GM06990 (cell line): ENCODE measurements at regions not wholly inside any gene's neighbourhood (a gene's known extent, or its start where the extent isn't known, plus 50 kb on each side); places are given as distances from the start of the nearest gene placed in this dataset.

Experiments used
- DNase-seq: peaks from one replicate; pipeline ENCODE4 v3.0.0-alpha.2; 2011; ENCODE audit not compliant: insufficient read length; ENCODE audit errors: extremely low read depth
- H3K27me3 ChIP-seq: replicated peaks from 2 replicates; pipeline ENCODE4 v1.6.0; 2011; ENCODE audit warnings: low read length; ENCODE audit not compliant: control insufficient read depth, insufficient read depth
- H3K36me3 ChIP-seq: 2 replicates; pipeline ENCODE4 v1.5.1; 2011; ENCODE audit warnings: low read length; ENCODE audit not compliant: control insufficient read depth, insufficient read depth
- H3K4me3 ChIP-seq: replicated peaks from 2 replicates; pipeline ENCODE4 v1.5.1; 2011; ENCODE audit warnings: low read depth, mild to moderate bottlenecking, control low read depth, low read length
- CTCF ChIP-seq: IDR thresholded peaks from 2 replicates; pipeline ENCODE4 v1.5.1; 2011; ENCODE audit warnings: low read length, control low read depth, mild to moderate bottlenecking, inconsistent platforms; ENCODE audit not compliant: insufficient read depth, poor library complexity, severe bottlenecking

- no peaks in the 10 kb centered on the region for H3K27me3 ChIP-seq
- TF ChIP-seq CTCF: no peak
- H3K4me3 ChIP-seq: no peak overlapping the region
- H3K36me3 ChIP-seq: no peaks in the 10 kb centered on the region
- DNase-seq: no peak
Measured at GRCh38 chr4:45353161-45353560, 626.8 kb upstream of the GNPDA2 start.

- no peak for TF ChIP-seq CTCF
- H3K27me3 ChIP-seq: no peaks in the 10 kb centered on the region
- DNase-seq: no peak
- H3K36me3 ChIP-seq: no peaks in the 10 kb centered on the region
- peak overlapping the region; percentile 37 for H3K4me3 ChIP-seq
Measured at GRCh38 chr4:45350438-45350837, 624.1 kb upstream of the GNPDA2 start.

- no peaks in the 10 kb centered on the region for H3K36me3 ChIP-seq
- no peak for TF ChIP-seq CTCF
- no peaks in the 10 kb centered on the region for H3K27me3 ChIP-seq
- H3K4me3 ChIP-seq: no peak overlapping the region; the same call in 1 of the 2 replicates
- DNase-seq: no peak
Measured at GRCh38 chr4:45349859-45350258, 623.5 kb upstream of the GNPDA2 start.

- TF ChIP-seq CTCF: no peak
Measured at GRCh38 chr4:45346816-45347435, 620.6 kb upstream of the GNPDA2 start.

GRCh38 chr4:45345558-45345957 lies 619.2 kb upstream of the GNPDA2 start:
- Histone ChIP-seq H3K36me3 (no peaks in the 10 kb centered on the region), H3K4me3 (no peak overlapping the region), H3K27me3 (no peaks in the 10 kb centered on the region)
- DNase-seq: no peak
- no peak for TF ChIP-seq CTCF

More at GRCh38 chr4:45346816-45347435, 620.6 kb upstream of the GNPDA2 start:
- H3K36me3 ChIP-seq: no peaks in the 10 kb centered on the region
- H3K4me3 ChIP-seq: no peak overlapping the region
- no peak for DNase-seq
- H3K27me3 ChIP-seq: no peaks in the 10 kb centered on the region

GRCh38 chr4:45331802-45332201 lies 605.4 kb upstream of the GNPDA2 start:
- Histone ChIP-seq H3K4me3 (no peak overlapping the region), H3K36me3 (no peaks in the 10 kb centered on the region)
- TF ChIP-seq CTCF: no peak

More at GRCh38 chr4:45331802-45332201, 605.4 kb upstream of the GNPDA2 start:
- no peak for DNase-seq
- no peaks in the 10 kb centered on the region for H3K27me3 ChIP-seq
